NOMO-1 (cell line): ENCODE measurements at regions not wholly inside any gene's neighbourhood (a gene's known extent, or its start where the extent isn't known, plus 50 kb on each side); places are given as distances from the start of the nearest gene placed in this dataset.
"Not testable (repeated sequence)": the region's sequence is repeated elsewhere in the genome, so short reads cannot be mapped to it uniquely, and the experiment has no call there.

ENCODE experiments used
- DNase-seq, 2 experiments: peaks; one replicate each; lab custom pipeline; 2025; ENCODE audit not compliant: unreplicated experiment in 2 of 2; lab: John Stamatoyannopoulos, UW

DNA sequence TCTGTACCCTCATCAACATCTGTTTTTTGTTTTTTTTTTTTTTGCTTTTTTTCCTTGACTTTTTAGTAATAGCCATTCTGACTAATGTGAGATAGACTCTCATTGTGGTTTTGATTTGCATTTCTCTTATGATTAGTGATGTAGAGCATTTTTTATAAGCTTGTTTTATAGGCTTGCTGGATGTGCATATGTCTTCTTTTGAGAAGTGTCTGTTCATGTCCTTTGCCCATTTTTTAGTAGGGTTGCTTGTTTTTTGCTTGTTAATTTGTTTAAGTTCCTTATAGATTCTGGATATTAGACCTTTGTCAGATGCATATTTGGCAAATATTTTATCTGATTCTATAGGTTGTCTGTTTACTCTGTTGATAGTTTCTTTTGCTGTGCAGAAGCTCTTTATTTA, 53.5 kb upstream of the FAR1 start:
- not testable (repeated sequence) for DNase-seq

DNA sequence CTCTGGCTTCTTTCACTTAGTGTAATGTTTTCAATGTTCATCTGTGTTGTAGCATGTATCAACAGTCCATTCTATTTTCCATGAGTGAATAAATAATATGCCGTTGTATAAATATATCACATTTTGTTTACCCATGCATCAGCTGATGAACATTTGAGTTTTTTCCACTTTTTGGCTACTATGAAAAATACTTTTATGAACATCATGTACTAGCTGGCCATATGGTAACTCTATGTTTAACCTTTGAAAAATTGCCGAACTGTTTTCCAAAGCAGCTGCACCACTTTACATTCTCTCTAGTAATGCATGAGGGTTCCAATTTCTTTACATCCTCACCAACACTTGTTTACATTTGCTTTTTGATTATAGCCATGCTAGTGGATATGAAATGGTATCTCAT, 59.8 kb upstream of the FAR1 start:
- DNase-seq, result no peak

- no peak for DNase-seq
Measured at GRCh38 chr11:13606701-13607100, 61.8 kb upstream of the FAR1 start.

DNA sequence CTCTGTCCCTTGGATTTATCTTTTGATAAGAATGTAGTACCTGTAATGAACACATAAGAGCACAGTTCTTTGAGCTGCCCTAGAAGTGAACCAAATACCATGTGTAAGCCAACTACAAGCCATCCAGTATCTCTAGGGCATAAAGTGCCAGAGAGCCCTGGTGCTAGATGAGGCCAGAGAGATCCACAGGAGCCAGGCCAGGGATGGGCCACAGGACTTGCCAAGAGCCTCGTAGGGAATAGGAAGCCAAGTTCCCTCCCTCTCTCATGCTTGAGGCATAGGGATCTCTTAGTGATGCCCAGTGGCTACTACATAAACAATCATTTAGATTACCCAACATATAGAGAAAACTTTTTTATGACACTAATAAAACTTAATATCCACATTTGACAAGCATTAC, 64.8 kb upstream of the FAR1 start:
- DNase-seq, result no peak

- DNase-seq, result no peak
Measured at GRCh38 chr11:13602844-13603243, 65.6 kb upstream of the FAR1 start.

DNA sequence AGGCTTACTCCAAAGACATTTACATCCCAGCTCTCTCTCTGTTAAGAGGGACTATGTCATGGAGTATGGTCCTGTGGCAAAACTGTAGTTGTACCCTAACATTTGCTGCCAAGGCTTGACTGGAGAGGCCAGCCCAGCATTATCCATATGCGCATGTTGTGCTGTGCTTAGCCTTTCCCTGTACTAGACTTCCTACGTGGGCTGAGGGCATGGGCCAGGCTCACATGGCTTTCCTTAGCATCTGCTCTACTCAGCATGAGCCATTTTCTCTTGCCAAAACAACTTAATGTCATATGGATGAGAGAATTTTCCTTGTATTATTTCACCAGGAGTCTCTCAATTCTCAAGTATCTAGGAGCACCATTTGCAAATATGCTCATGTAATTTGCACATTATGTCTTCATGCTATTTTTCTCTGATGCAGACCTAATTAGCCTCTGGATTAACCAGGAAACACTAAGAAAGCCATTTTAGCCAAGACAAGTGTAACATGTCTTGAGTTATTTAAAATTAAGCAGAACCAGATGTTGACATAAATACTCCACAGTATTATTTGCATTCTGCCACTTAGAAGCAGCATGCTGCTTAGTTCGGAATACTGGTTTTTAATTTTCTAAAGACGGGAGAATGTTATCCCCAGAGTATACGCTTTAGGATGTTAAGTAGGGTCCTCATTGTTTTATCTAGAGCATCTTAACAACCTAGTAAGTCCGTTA, 71.7 kb upstream of the FAR1 start:
- DNase-seq, result no peak

DNA sequence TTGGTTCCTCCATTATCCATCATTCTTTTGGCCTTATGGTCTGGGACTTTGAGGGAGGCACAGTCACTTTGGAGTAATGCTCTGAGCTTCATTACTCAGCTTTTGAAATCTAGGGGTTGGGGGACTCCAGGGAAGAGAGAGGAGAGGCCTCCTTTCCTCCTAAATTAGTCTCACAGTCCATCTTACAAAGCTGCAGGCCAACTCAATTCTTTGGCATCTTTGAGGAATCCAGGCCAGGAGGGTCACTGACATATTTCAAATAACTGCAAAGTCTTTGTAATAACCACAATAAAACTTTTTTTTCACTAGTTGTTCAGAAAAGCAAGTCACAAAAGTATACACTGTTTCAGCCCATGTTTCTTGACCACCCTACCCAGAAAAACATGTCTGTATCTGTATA, 73.3 kb upstream of the FAR1 start:
- DNase-seq, result no peak

DNA sequence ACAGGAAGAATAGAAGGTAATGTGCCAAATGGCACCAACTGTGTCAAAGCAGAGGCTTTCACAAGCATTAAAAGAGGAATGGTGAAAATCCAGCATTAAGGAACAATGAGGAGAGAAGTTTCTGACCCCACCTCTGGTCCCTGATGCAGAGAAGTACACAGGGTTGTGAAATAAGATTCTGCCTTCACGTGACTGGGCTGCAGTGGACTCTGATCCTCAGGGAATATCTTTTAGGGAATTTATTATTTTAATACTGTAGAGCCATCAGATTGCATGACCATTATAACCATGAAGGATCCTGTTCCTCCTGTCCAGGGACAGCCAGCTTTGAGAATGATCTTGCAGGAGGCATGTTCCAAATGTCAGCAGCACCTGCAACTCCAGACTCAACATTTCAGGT, 74.4 kb upstream of the FAR1 start:
- DNase-seq, result no peak

- DNase-seq, result no peak
Measured at GRCh38 chr11:13578514-13579140, 82.8 kb upstream of the PTH start.

DNA sequence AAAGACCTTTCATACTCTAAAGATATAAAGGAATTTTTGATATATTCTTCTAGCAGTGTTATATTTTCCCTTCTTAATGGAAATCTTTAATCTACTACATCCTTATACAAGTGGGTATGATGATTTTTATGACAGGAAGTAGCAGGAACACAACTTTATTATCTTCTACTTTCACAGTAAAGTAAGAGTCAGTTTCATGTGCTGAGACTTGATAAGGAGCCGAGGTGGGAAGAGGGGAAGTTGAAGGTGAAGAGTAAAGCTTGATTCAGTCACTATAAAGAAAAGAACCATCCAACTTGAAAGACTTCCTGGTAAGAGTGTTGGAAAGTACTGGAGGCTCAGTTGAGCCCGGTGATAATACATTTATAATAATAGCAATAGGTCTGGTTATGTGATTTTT, 82.1 kb upstream of the PTH start:
- no peak for DNase-seq

- DNase-seq, result no peak
Measured at GRCh38 chr11:13576995-13577394, 81.2 kb upstream of the PTH start.

- not testable (repeated sequence) for DNase-seq
Measured at GRCh38 chr11:13575385-13575784, 79.6 kb upstream of the PTH start.

DNA sequence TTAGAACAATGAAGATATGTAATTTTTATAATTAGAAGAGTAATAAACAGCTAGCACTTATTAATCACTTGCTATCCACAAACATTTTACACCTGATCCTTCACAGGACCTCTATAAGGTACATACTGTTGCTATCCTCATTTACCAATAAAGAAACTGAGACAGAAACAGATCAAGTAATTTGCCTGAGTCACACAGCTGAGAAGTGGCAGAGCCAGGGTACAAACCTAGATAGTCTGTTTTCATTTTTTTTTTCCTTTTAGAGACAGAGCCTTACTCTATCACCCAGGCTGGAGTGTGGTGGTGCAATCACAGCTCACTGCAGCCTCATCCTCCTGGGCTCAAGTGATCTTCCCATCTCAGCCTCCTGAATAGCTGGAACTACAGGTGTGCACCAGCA, 71.8 kb upstream of the PTH start:
- no peak for DNase-seq

DNA sequence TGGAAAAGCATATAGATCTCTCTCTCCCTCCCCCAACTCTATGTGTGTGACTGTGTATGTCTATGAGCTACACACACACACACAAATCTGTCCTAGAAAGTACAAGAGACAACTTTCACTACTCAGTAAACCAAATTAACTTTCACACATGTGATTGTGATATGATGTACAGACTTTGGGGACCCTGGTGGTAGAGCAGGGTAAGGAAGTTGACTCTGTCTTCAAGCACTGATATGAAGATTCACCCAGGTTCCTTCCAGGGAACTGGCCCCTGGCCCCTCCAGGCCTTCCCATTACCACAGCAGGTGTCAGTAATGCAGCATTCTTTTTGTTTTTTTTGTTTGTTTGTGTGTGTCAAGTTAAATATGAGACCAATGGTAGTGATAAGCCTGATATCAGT, 66.1 kb upstream of the PTH start:
- DNase-seq, result no peak

GRCh38 chr11:13560341-13560740, 64.5 kb upstream of the PTH start:
- not testable (repeated sequence) for DNase-seq

DNA sequence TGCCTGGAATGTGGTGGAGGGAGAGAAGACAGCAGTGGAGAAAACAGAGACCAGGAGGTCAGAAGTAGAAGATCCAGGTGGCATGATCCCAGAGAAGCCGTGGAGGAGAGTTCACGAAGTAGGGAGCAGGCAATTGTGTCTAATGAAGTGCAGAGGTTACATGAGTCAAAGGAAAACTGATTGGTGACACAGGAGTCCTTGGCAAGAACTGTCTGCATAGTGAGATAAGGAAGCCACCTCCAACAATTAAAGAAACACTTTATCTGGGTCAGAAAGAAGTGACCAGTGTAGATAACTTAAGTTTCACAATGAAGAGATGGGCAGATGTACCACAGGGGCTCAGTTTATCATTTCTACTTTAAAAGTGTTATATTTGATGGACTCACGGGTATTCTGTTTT, 57.0 kb upstream of the PTH start:
- no peak for DNase-seq

GRCh38 chr11:13551834-13552233, 56.0 kb upstream of the PTH start:
- no peak for DNase-seq

DNA sequence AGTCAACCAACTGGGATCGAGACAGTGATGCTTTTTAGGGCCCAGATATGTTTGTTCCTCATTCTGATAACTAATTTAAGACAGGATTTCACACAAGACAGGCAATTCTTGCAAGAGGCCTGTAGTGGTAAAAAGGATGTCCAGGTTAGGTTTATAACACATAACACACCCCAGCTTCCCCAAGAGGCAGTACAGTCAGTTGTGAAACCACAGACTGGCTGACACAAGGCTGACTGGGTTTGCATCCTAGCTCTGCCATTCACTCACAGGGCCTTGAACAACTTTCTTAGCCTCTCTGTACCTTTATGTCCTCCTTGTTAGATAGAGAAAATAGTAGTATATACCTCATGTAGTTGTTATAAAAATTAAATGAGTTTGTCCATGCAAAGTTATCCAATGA, 55.0 kb upstream of the PTH start:
- DNase-seq, result peak; percentile 23 to 52

DNA sequence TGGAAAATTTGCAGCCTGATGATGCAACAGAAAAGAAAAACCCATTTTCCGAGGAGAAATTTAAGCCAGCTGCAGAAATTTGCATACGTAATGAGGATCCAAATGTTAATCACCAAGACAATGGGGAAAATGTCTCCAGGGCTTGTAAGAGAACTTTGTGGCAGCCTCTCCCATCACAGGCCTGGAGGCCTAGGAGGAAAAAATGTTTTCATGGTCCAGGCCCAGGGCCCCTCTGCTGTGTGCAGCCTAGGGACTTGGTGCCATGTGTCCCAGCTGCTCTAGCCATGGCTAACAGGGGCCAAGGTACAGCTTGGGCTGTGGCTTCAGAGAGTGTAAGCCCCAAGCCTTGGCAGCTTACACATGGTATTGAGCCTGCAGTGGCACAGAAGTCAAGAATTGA, 50.3 kb upstream of the PTH start:
- DNase-seq, result not testable (repeated sequence)
